AG04450 (cell line): ENCODE measurements at regions not wholly inside any gene's neighbourhood (a gene's known extent, or its start where the extent isn't known, plus 50 kb on each side); places are given as distances from the start of the nearest gene placed in this dataset.
A peak's percentile ranks its signal among the peaks of the same experiment; 100 is the strongest.

Source experiments
- CTCF ChIA-PET: fragments of 300-600, 350-600 bp; formaldehyde crosslinking; extraction: SDS; loops from one replicate; lab custom pipeline; 2022; ENCODE audit warnings: antibody characterized with exemption, inconsistent platforms; lab: Charles Lee
- POLR2A ChIA-PET: fragments of 350-600 bp; formaldehyde crosslinking; extraction: SDS; loops from one replicate; lab custom pipeline; 2021; ENCODE audit warnings: antibody characterized with exemption, inconsistent platforms; lab: Yijun Ruan, JAX
- DNase-seq: peaks from one replicate; pipeline ENCODE4 v3.0.0-alpha.2; 2011; ENCODE audit warnings: low read depth, low spot score
- H3K27ac ChIP-seq: one replicate; pipeline ENCODE4 v1.5.1; 2012; ENCODE audit warnings: low read depth, low read length, control low read depth
- H3K27me3 ChIP-seq: one replicate; pipeline ENCODE4 v1.6.0; 2012; ENCODE audit warnings: low read length; ENCODE audit not compliant: control insufficient read depth, insufficient read depth
- H3K4me3 ChIP-seq: 2 replicates; pipeline ENCODE4 v1.5.1; 2011; ENCODE audit warnings: mild to moderate bottlenecking, low read depth, low read length, control low read depth
- H3K9me3 ChIP-seq: 2 replicates; pipeline ENCODE4 v1.5.1; 2012; ENCODE audit warnings: low read length; ENCODE audit not compliant: control insufficient read depth, insufficient read depth
- CTCF ChIP-seq: IDR thresholded peaks from 2 replicates; pipeline ENCODE4 v1.5.1; 2011; ENCODE audit warnings: low read depth, low read length, control low read depth, inconsistent platforms

- POLR2A ChIA-PET, result no interaction called here
- Histone ChIP-seq H3K4me3 (no peak overlapping the region), H3K27me3 (no peaks in the 10 kb centered on the region), H3K9me3 (no peaks in the 10 kb centered on the region), H3K27ac (no peak overlapping the region)
- no peak for DNase-seq
- CTCF ChIA-PET, result interaction anchor here (0.6 to 3.3 kb wide), 4 partner anchors 16 to 118 kb away, joined by 3 to 58 read pairs (median 5); no protein-coding TSS in a partner anchor
- no peak for TF ChIP-seq CTCF
Observed at GRCh38 chr12:59166457-59166856, 246.2 kb upstream of the LRIG3 start.

GRCh38 chr12:59164991-59165718 is 244.9 kb upstream of the LRIG3 start:
- Histone ChIP-seq H3K9me3 (no peaks in the 10 kb centered on the region), H3K27ac (no peak overlapping the region), H3K27me3 (no peaks in the 10 kb centered on the region), H3K4me3 (no peak overlapping the region)
- ChIA-PET POLR2A (interaction anchor here (0.6 kb wide), 1 partner anchor 13 kb away, joined by 4 read pairs; no protein-coding TSS in a partner anchor), CTCF (interaction anchor here (0.6 to 3.5 kb wide), 33 partner anchors 9 to 1183 kb away, joined by 3 to 58 read pairs (median 4); no protein-coding TSS in a partner anchor)
- DNase-seq, result peak; percentile 7
- TF ChIP-seq CTCF, result peak; percentile 61

GRCh38 chr12:59164226-59164625 is 243.9 kb upstream of the LRIG3 start:
- Histone ChIP-seq H3K9me3 (no peaks in the 10 kb centered on the region), H3K27ac (no peak overlapping the region), H3K27me3 (no peaks in the 10 kb centered on the region), H3K4me3 (no peak overlapping the region)
- DNase-seq, result no peak
- POLR2A ChIA-PET, result no interaction called here
- TF ChIP-seq CTCF, result no peak
- CTCF ChIA-PET, result interaction anchor here (0.6 to 3.5 kb wide), 23 partner anchors 10 to 1182 kb away, joined by 3 to 58 read pairs (median 4); no protein-coding TSS in a partner anchor

- DNase-seq, result no peak
- no peak for TF ChIP-seq CTCF
- Histone ChIP-seq H3K9me3 (peaks cover 3% of the 10 kb centered on the region; the same call in 1 of the 2 replicates), H3K4me3 (no peak overlapping the region), H3K27me3 (no peaks in the 10 kb centered on the region), H3K27ac (no peak overlapping the region)
- CTCF ChIA-PET, result interaction anchor here (1.8 to 2.2 kb wide), 2 partner anchors 9 to 618 kb away, joined by 7 to 16 read pairs; no protein-coding TSS in a partner anchor
- POLR2A ChIA-PET, result no interaction called here
Observed at GRCh38 chr12:59158681-59159080, 238.4 kb upstream of the LRIG3 start.

GRCh38 chr12:59158066-59158465 is 237.8 kb upstream of the LRIG3 start:
- ChIA-PET POLR2A (no interaction called here), CTCF (interaction anchor here (1.8 to 2.2 kb wide), 2 partner anchors 8 to 618 kb away, joined by 7 to 16 read pairs; no protein-coding TSS in a partner anchor)
- Histone ChIP-seq H3K9me3 (peaks cover 3% of the 10 kb centered on the region; the same call in 1 of the 2 replicates), H3K27ac (no peak overlapping the region), H3K27me3 (no peaks in the 10 kb centered on the region), H3K4me3 (no peak overlapping the region)
- DNase-seq, result no peak
- TF ChIP-seq CTCF, result no peak
